Loucy (cell line): ENCODE measurements at regions not wholly inside any gene's neighbourhood (a gene's known extent, or its start where the extent isn't known, plus 50 kb on each side); places are given as distances from the start of the nearest gene placed in this dataset.

Experiments
- H2AFZ ChIP-seq: fragments of 200-600 bp; sonication (generic); 2 replicates; pipeline ENCODE4 v1.6.0; 2016; ENCODE audit warnings: antibody characterized with exemption, mild to moderate bottlenecking, low read length, moderate library complexity
- H3F3A ChIP-seq: fragments of 200-600 bp; 2 replicates; pipeline ENCODE4 v1.6.0; 2016; ENCODE audit warnings: antibody characterized with exemption, low read depth, mild to moderate bottlenecking
- H3K27me3 ChIP-seq: fragments of 200-600 bp; sonication (generic); 2 replicates; pipeline ENCODE4 v1.6.1; 2014; ENCODE audit warnings: low read length, mild to moderate bottlenecking; ENCODE audit not compliant: insufficient read depth, poor library complexity, severe bottlenecking
- H3K36me3 ChIP-seq: fragments of 200-600 bp; sonication (generic); 2 replicates; pipeline ENCODE4 v1.6.1; 2016; ENCODE audit warnings: low read length; ENCODE audit not compliant: insufficient read depth
- H3K4me1 ChIP-seq: fragments of 200-600 bp; sonication (generic); 2 replicates; pipeline ENCODE4 v1.5.1; 2014; ENCODE audit warnings: low read length, mild to moderate bottlenecking; ENCODE audit not compliant: insufficient read depth, poor library complexity, severe bottlenecking
- H3K4me2 ChIP-seq: fragments of 200-600 bp; sonication (generic); 2 replicates; pipeline ENCODE4 v1.6.0; 2014; ENCODE audit warnings: antibody characterized with exemption, low read length, low read depth, mild to moderate bottlenecking; ENCODE audit not compliant: poor library complexity, severe bottlenecking
- H3K4me3 ChIP-seq: fragments of 200-600 bp; sonication (generic); 2 replicates; pipeline ENCODE4 v1.5.1; 2014; ENCODE audit warnings: low read length, mild to moderate bottlenecking, mixed read lengths; ENCODE audit not compliant: poor library complexity, severe bottlenecking
- H3K79me2 ChIP-seq: fragments of 200-600 bp; sonication (generic); 2 replicates; pipeline ENCODE4 v1.6.1; 2014; ENCODE audit warnings: low read length; ENCODE audit not compliant: insufficient read depth
- H3K9ac ChIP-seq: fragments of 200-600 bp; sonication (generic); 2 replicates; pipeline ENCODE4 v1.6.0; 2014; ENCODE audit warnings: mild to moderate bottlenecking, low read depth, low read length, moderate library complexity; ENCODE audit not compliant: poor library complexity, severe bottlenecking
- H3K9me2 ChIP-seq: fragments of 200-600 bp; sonication (generic); replicated peaks from 2 replicates; pipeline ENCODE4 v1.6.1; 2016; ENCODE audit warnings: low read depth, low read length, mixed read lengths
- H3K9me3 ChIP-seq: fragments of 200-600 bp; sonication (generic); 2 replicates; pipeline ENCODE4 v1.6.1; 2014; ENCODE audit warnings: mild to moderate bottlenecking, antibody characterized with exemption, low read length, low read depth; ENCODE audit not compliant: insufficient read depth
- H4K20me1 ChIP-seq: fragments of 200-600 bp; sonication (generic); 2 replicates; pipeline ENCODE4 v1.6.0; 2014; ENCODE audit warnings: antibody characterized with exemption, low read length, mild to moderate bottlenecking; ENCODE audit not compliant: insufficient read depth, poor library complexity, severe bottlenecking
- EZH2phosphoT487 ChIP-seq: fragments of 200-600 bp; IDR thresholded peaks from 2 replicates; pipeline ENCODE4 v1.6.1; 2018; ENCODE audit warnings: antibody characterized with exemption, mild to moderate bottlenecking, moderate library complexity, borderline replicate concordance
- TF ChIP-seq, protein P1 (sequence below): fragments of 200-600 bp; sonication (generic); conservative IDR thresholded peaks from 2 replicates; pipeline ENCODE4 v1.5.1; 2014; ENCODE audit warnings: mild to moderate bottlenecking, antibody characterized with exemption, low read length

DNA sequence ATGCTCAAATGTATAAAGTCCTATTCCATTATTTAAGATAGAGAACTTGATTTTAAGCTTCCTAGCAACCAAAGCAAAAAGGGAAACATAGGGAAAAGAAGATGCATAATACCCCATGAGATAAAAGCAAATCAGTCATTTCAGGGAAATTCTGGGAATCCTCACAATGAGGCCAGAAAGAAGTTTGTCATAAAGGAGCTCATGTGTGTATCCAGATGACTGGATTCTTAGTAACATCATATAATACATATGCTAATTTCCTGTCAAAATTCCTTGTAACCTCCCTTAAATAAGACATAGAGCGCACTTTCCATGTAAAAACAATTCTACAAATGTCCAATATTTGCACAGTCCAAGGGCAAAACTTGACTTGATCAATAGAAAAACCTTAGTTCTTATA lies 411.0 kb upstream of the WWC1 start:
- no peak overlapping the region for H3K4me2 ChIP-seq
- H3K4me3 ChIP-seq: no peak overlapping the region
- H3K27me3 ChIP-seq: no peaks in the 10 kb centered on the region
- H3K9me3 ChIP-seq: no peaks in the 10 kb centered on the region
- H3K79me2 ChIP-seq: no peaks in the 10 kb centered on the region
- H3F3A ChIP-seq: no peaks in the 10 kb centered on the region
- no peaks in the 10 kb centered on the region for H4K20me1 ChIP-seq
- no peaks in the 10 kb centered on the region for H3K4me1 ChIP-seq
- H3K9ac ChIP-seq: no peak overlapping the region
- no peaks in the 10 kb centered on the region for H3K9me2 ChIP-seq
- no peak for TF ChIP-seq EZH2phosphoT487
- TF ChIP-seq, protein P1, sequence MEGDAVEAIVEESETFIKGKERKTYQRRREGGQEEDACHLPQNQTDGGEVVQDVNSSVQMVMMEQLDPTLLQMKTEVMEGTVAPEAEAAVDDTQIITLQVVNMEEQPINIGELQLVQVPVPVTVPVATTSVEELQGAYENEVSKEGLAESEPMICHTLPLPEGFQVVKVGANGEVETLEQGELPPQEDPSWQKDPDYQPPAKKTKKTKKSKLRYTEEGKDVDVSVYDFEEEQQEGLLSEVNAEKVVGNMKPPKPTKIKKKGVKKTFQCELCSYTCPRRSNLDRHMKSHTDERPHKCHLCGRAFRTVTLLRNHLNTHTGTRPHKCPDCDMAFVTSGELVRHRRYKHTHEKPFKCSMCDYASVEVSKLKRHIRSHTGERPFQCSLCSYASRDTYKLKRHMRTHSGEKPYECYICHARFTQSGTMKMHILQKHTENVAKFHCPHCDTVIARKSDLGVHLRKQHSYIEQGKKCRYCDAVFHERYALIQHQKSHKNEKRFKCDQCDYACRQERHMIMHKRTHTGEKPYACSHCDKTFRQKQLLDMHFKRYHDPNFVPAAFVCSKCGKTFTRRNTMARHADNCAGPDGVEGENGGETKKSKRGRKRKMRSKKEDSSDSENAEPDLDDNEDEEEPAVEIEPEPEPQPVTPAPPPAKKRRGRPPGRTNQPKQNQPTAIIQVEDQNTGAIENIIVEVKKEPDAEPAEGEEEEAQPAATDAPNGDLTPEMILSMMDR: no peak
- no peaks in the 10 kb centered on the region for H3K36me3 ChIP-seq
- no peak overlapping the region for H2AFZ ChIP-seq

DNA sequence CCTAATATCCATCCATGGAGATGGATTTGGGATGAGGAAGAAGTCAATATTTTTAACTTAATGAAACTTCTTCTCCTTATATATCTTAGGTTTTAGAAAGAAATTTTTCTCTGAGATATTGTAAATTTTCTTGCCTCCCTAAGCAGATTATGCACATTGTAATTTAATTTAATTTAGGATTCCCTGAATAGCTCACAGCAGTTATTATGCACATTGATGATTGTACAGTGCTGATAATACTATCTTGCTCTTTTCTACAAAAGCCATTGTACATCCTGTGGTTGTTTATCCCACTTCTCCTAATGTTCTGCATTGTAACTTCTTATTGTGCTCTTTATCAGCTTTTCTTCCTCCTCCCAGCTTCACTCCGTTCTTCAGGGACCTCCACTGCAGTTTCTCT lies 410.4 kb upstream of the WWC1 start:
- H3K36me3 ChIP-seq: no peaks in the 10 kb centered on the region
- no peak overlapping the region for H3K9ac ChIP-seq

DNA sequence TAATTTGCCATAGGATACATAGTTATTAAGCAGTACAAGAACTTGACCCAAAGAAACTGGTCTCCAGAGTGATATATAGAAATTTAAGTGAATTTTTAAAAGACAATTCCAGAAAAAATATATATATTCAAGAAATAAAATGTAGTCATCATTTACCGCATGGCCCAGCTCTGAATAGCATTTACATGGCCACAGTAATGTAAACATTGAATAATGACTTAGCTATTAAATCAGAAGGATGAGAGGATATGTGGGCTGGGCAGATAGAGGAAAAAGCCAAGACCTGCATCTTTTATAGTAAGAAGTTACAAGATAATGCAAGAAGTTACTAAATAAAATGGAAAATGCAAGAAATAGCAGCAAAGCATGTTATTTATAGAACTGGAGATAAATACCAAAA lies 405.2 kb upstream of the WWC1 start:
- TF ChIP-seq, protein P1: no peak
- TF ChIP-seq EZH2phosphoT487: no peak
- H2AFZ ChIP-seq: no peak overlapping the region
- no peaks in the 10 kb centered on the region for H4K20me1 ChIP-seq
- H3F3A ChIP-seq: no peaks in the 10 kb centered on the region
- no peak overlapping the region for H3K4me2 ChIP-seq
- no peaks in the 10 kb centered on the region for H3K9me2 ChIP-seq
- no peaks in the 10 kb centered on the region for H3K27me3 ChIP-seq
- no peak overlapping the region for H3K9ac ChIP-seq
- H3K36me3 ChIP-seq: no peaks in the 10 kb centered on the region
- no peaks in the 10 kb centered on the region for H3K79me2 ChIP-seq
- H3K4me3 ChIP-seq: no peak overlapping the region
- no peaks in the 10 kb centered on the region for H3K4me1 ChIP-seq
- H3K9me3 ChIP-seq: no peaks in the 10 kb centered on the region

More for the DNA sequence above, 410.4 kb upstream of the WWC1 start:
- H3K4me3 ChIP-seq: no peak overlapping the region
- H2AFZ ChIP-seq: no peak overlapping the region
- no peaks in the 10 kb centered on the region for H3K27me3 ChIP-seq
- H4K20me1 ChIP-seq: no peaks in the 10 kb centered on the region
- no peaks in the 10 kb centered on the region for H3K9me3 ChIP-seq
- TF ChIP-seq, protein P1: no peak
- TF ChIP-seq EZH2phosphoT487: no peak
- no peaks in the 10 kb centered on the region for H3F3A ChIP-seq
- H3K4me1 ChIP-seq: no peaks in the 10 kb centered on the region
- no peaks in the 10 kb centered on the region for H3K9me2 ChIP-seq
- no peaks in the 10 kb centered on the region for H3K79me2 ChIP-seq
- no peak overlapping the region for H3K4me2 ChIP-seq
